GM12874 (cell line): ENCODE measurements at regions not wholly inside any gene's neighbourhood (a gene's known extent, or its start where the extent isn't known, plus 50 kb on each side); places are given as distances from the start of the nearest gene placed in this dataset.

ENCODE experiments used
- CTCF ChIP-seq: IDR thresholded peaks from 2 replicates; pipeline ENCODE4 v1.5.1; 2011; ENCODE audit warnings: low read depth, mild to moderate bottlenecking, control low read depth, low read length, moderate library complexity; ENCODE audit not compliant: insufficient read depth

- TF ChIP-seq CTCF: no peak
Measured at GRCh38 chr2:191516260-191516659, 161.7 kb upstream of the NABP1 start.

- TF ChIP-seq CTCF: peak; percentile 45; the same call in 1 of the 2 replicates
Measured at GRCh38 chr2:191521608-191522208, 156.2 kb upstream of the NABP1 start.

GRCh38 chr2:191522478-191523120 lies 155.3 kb upstream of the NABP1 start:
- no peak for TF ChIP-seq CTCF

- no peak for TF ChIP-seq CTCF
Measured at GRCh38 chr2:191526091-191526490, 151.8 kb upstream of the NABP1 start.

GRCh38 chr2:191526536-191526935 lies 151.4 kb upstream of the NABP1 start:
- no peak for TF ChIP-seq CTCF

- no peak for TF ChIP-seq CTCF
Measured at GRCh38 chr2:191526953-191527556, 150.9 kb upstream of the NABP1 start.

- no peak for TF ChIP-seq CTCF
Measured at GRCh38 chr2:191530618-191531017, 147.3 kb upstream of the NABP1 start.
